ENCODE measurements at regions not wholly inside any gene's neighbourhood (a gene's known extent, or its start where the extent isn't known, plus 50 kb on each side); places are given as distances from the start of the nearest gene placed in this dataset.

DNA sequence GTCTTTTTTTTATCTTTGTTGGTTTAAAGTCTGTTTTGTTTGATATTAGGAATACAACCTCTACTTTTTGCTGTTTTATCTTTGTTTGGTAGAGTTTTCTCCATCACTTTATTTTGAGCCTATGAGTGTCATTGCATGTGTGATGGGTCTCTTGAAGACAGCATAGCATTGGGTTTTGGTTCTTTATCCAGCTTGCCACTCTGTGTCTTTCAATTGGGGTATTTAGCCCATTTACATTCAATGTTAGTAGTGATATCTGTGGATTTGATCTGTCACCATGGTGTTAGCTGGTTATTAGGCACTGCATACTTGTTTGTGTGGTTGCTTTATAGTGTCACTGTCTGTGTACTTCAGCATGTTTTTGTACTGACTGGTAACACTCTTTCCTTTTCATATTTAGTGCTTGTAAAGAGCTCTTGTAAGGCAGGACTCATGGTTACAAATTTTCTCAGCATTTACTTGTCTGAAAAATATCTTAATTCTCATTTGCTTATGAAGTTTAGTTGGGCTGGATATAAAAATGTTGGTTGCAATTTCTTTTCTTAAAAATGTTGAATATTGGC, 845.5 kb downstream of the TLE4 start:
- H4K20me1 ChIP-seq (replicated peaks; ENCODE audit: control insufficient read depth, insufficient read depth, low read length): no peaks in the 10 kb centered on the region
- POLR2A ChIA-PET: no interaction called here
- H3K4me1 ChIP-seq (replicated peaks in 1 of 2; ENCODE audit: control insufficient read depth in 2 of 2, insufficient read depth in 2 of 2, low read length in 2 of 2): no peaks in the 10 kb centered on the region
- H3K79me2 ChIP-seq (ENCODE audit: control insufficient read depth, insufficient read depth, low read length): no peaks in the 10 kb centered on the region
- no peaks in the 10 kb centered on the region for H3K9me1 ChIP-seq (ENCODE audit: control insufficient read depth, insufficient read depth, low read length)
- H3K9ac ChIP-seq (ENCODE audit: insufficient read depth in 1 of 2, low read depth in 2 of 2, low read length in 2 of 2): no peak overlapping the region
- in situ Hi-C loops (cut with MboI): no loop called here
- no peaks in the 10 kb centered on the region for H3K36me3 ChIP-seq (ENCODE audit: control insufficient read depth, insufficient read depth, low read length)
- no peaks in the 10 kb centered on the region for H3K27me3 ChIP-seq (ENCODE audit: control insufficient read depth in 2 of 2, insufficient read depth in 2 of 2, low read length in 2 of 2)
- TF ChIP-seq SMAD2 (IDR thresholded peaks at IDR 0.05; ENCODE audit: low read depth, low read length) (no peak), SETDB1 (IDR thresholded peaks at IDR 0.05; ENCODE audit: low read length) (no peak), DNMT1 (IDR thresholded peaks at IDR 0.05) (no peak), ZNF561 (CRISPR knock-in tag; conservative IDR thresholded peaks at IDR 0.05) (no peak), ZNF785 (CRISPR knock-in tag; IDR thresholded peaks at IDR 0.05) (no peak), PRMT5 (CRISPR knock-in tag; IDR thresholded peaks at IDR 0.05) (no peak), ERF (CRISPR knock-in tag; IDR thresholded peaks at IDR 0.05) (no peak), NFATC3 (IDR thresholded peaks at IDR 0.05) (no peak), GATAD2B (IDR thresholded peaks at IDR 0.05; ENCODE audit: borderline replicate concordance) (no peak), NFE2L1 (tag; IDR thresholded peaks at IDR 0.05; ENCODE audit: borderline replicate concordance, low read depth) (no peak), SLC30A9 (CRISPR knock-in tag; IDR thresholded peaks at IDR 0.05) (no peak), OTX1 (CRISPR knock-in tag; IDR thresholded peaks at IDR 0.05) (no peak), CHAMP1 (IDR thresholded peaks at IDR 0.05) (no peak), MBD2 (IDR thresholded peaks at IDR 0.05; ENCODE audit: borderline replicate concordance, low read depth) (no peak), BCL6 (CRISPR knock-in tag; IDR thresholded peaks at IDR 0.05) (no peak), EZH2 (IDR thresholded peaks at IDR 0.05; ENCODE audit: borderline replicate concordance, low read depth, low read length) (no peak), PHB (CRISPR knock-in tag; IDR thresholded peaks at IDR 0.05) (no peak), NEUROD1 (IDR thresholded peaks at IDR 0.05; ENCODE audit: borderline replicate concordance, low read depth, low read length, partially characterized antibody) (no peak), ARNT (IDR thresholded peaks at IDR 0.05) (no peak)
- H3K27ac ChIP-seq (ENCODE audit: extremely low read depth, low read depth, low read length): no peak overlapping the region
- H2AFZ ChIP-seq (ENCODE audit: low read depth, low read length): no peak overlapping the region
- CTCF ChIA-PET (ENCODE audit: low intra/inter-chr PET ratio): no interaction called here
- H3K4me2 ChIP-seq (ENCODE audit: insufficient read depth, low read length): no peak overlapping the region
- DNase-seq (ENCODE audit: extremely low read depth in 1 of 4, low spot score in 3 of 4) (no peak), ATAC-seq (no peak), FAIRE-seq (no peak)
- no TSS peak for BruUV-seq (replicated peaks)
- intact Hi-C loops (cut with micrococcal nuclease): no loop called here
- no peaks in the 10 kb centered on the region for H3K9me3 ChIP-seq (replicated peaks; ENCODE audit: control insufficient read depth, insufficient read depth, low read depth, low read length)
- H3K4me3 ChIP-seq: no peak overlapping the region
